ENCODE measurements at regions not wholly inside any gene's neighbourhood (a gene's known extent, or its start where the extent isn't known, plus 50 kb on each side); places are given as distances from the start of the nearest gene placed in this dataset.

DNA sequence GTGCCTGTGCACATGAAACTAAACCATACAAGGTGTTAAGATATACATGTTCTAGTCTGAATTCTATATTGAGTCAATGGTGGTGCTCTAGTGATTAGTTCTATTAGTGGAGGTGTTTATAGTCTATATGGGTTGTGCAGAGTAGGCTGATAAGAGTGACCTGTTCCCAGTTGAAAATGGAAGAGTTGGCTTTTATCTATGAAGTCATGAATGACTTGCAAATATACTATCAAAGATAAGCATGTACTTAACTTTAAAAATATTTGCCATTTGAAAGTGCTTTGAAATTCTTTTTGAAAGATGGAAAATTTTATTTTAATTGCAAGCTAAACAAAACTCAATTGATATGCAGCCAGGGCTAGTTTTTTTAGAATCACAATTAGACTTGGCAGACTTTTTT lies 150.6 kb upstream of the SGO1 start:
- no peaks in the 10 kb centered on the region for H3K4me1 ChIP-seq (ENCODE audit: control insufficient read depth, insufficient read depth, low read length)
- H4K20me1 ChIP-seq (ENCODE audit: insufficient read depth, low read length), result no peaks in the 10 kb centered on the region
- H2AFZ ChIP-seq (replicated peaks; ENCODE audit: low read length, poor library complexity), result no peak overlapping the region
- no peak overlapping the region for H3K56ac ChIP-seq (ENCODE audit: extremely low read depth, insufficient read depth, low read length)
- ATAC-seq (ENCODE audit: low read depth), result no peak
- no peak overlapping the region for H3K4me2 ChIP-seq (ENCODE audit: low read depth, low read length)
- H2BK20ac ChIP-seq (ENCODE audit: low read depth, low read length), result no peak overlapping the region
- DNase-seq, result no peak
- H2BK5ac ChIP-seq (ENCODE audit: low read depth, low read length, poor library complexity, severe bottlenecking), result no peak overlapping the region
- H3K27me3 ChIP-seq (ENCODE audit: control insufficient read depth, insufficient read depth, low read length), result no peaks in the 10 kb centered on the region
- H3K9ac ChIP-seq (ENCODE audit: low read depth, low read length), result no peak overlapping the region
- no peaks in the 10 kb centered on the region for H3K9me3 ChIP-seq (ENCODE audit: control insufficient read depth, insufficient read depth, low read length)
- no peak overlapping the region for H3K18ac ChIP-seq (ENCODE audit: low read depth, low read length)
- H3K79me1 ChIP-seq (ENCODE audit: low read depth in 1 of 2, low read length in 2 of 2), result no peaks in the 10 kb centered on the region
- TF ChIP-seq MXI1 (IDR thresholded peaks at IDR 0.05; ENCODE audit: borderline replicate concordance, low read depth, low read length) (no peak), RCOR1 (IDR thresholded peaks at IDR 0.05; ENCODE audit: insufficient replicate concordance, low read length) (no peak), POLR2A (IDR thresholded peaks at IDR 0.05; ENCODE audit: low read depth, low read length) (no peak), RAD21 (IDR thresholded peaks at IDR 0.05; ENCODE audit: low read length) (no peak), FOS (IDR thresholded peaks at IDR 0.05; ENCODE audit: low read depth, low read length) (no peak), RFX5 (IDR thresholded peaks at IDR 0.05; ENCODE audit: low read depth, low read length) (no peak), NFE2L2 (IDR thresholded peaks at IDR 0.05; ENCODE audit: low read depth, low read length) (no peak), MAFK (IDR thresholded peaks at IDR 0.05; ENCODE audit: low read depth, low read length) (no peak), SMC3 (IDR thresholded peaks at IDR 0.05; ENCODE audit: low read depth, low read length) (no peak), CHD1 (IDR thresholded peaks at IDR 0.05; ENCODE audit: low read depth, low read length) (no peak), CEBPB (IDR thresholded peaks at IDR 0.05; ENCODE audit: low read depth, low read length) (no peak), BHLHE40 (IDR thresholded peaks at IDR 0.05; ENCODE audit: low read depth, low read length) (no peak), MAZ (IDR thresholded peaks at IDR 0.05; ENCODE audit: borderline replicate concordance, low read depth, low read length) (no peak)
- TF ChIP-seq, protein P1, sequence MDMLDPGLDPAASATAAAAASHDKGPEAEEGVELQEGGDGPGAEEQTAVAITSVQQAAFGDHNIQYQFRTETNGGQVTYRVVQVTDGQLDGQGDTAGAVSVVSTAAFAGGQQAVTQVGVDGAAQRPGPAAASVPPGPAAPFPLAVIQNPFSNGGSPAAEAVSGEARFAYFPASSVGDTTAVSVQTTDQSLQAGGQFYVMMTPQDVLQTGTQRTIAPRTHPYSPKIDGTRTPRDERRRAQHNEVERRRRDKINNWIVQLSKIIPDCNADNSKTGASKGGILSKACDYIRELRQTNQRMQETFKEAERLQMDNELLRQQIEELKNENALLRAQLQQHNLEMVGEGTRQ (IDR thresholded peaks at IDR 0.05; ENCODE audit: low read depth, low read length), result no peak
- TF ChIP-seq, protein P2, sequence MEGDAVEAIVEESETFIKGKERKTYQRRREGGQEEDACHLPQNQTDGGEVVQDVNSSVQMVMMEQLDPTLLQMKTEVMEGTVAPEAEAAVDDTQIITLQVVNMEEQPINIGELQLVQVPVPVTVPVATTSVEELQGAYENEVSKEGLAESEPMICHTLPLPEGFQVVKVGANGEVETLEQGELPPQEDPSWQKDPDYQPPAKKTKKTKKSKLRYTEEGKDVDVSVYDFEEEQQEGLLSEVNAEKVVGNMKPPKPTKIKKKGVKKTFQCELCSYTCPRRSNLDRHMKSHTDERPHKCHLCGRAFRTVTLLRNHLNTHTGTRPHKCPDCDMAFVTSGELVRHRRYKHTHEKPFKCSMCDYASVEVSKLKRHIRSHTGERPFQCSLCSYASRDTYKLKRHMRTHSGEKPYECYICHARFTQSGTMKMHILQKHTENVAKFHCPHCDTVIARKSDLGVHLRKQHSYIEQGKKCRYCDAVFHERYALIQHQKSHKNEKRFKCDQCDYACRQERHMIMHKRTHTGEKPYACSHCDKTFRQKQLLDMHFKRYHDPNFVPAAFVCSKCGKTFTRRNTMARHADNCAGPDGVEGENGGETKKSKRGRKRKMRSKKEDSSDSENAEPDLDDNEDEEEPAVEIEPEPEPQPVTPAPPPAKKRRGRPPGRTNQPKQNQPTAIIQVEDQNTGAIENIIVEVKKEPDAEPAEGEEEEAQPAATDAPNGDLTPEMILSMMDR (conservative IDR thresholded peaks at IDR 0.05; ENCODE audit: low read depth, low read length), result no peak
- TF ChIP-seq, protein P3, sequence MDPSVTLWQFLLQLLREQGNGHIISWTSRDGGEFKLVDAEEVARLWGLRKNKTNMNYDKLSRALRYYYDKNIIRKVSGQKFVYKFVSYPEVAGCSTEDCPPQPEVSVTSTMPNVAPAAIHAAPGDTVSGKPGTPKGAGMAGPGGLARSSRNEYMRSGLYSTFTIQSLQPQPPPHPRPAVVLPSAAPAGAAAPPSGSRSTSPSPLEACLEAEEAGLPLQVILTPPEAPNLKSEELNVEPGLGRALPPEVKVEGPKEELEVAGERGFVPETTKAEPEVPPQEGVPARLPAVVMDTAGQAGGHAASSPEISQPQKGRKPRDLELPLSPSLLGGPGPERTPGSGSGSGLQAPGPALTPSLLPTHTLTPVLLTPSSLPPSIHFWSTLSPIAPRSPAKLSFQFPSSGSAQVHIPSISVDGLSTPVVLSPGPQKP (IDR thresholded peaks at IDR 0.05; ENCODE audit: borderline replicate concordance, low read depth, low read length), result no peak
- ChIA-PET POLR2A (ENCODE audit: unreplicated experiment) (no interaction called here), CTCF (no interaction called here)
- in situ Hi-C loops (cut with MboI; ENCODE audit: low sequenced_read_pairs), result loop anchor here (25.0 kb wide), 3 partner anchors 1151 to 1776 kb away; no protein-coding TSS in a partner anchor
- no peak overlapping the region for H4K5ac ChIP-seq (ENCODE audit: low read depth, low read length)
- H4K91ac ChIP-seq (ENCODE audit: insufficient read depth, low read depth, low read length), result no peak overlapping the region
- no peak overlapping the region for H4K8ac ChIP-seq (ENCODE audit: low read depth in 2 of 2, low read length in 2 of 2)
- H2AK5ac ChIP-seq (ENCODE audit: low read depth, low read length), result no peak overlapping the region
- no peak overlapping the region for H3K27ac ChIP-seq (ENCODE audit: insufficient read depth, low read length)
- H3K9me1 ChIP-seq (ENCODE audit: insufficient read depth, low read length), result no peaks in the 10 kb centered on the region
- no peaks in the 10 kb centered on the region for H3K36me3 ChIP-seq (ENCODE audit: control insufficient read depth, insufficient read depth, low read length)
- intact Hi-C loops (cut with micrococcal nuclease), result no loop called here
- BruUV-seq (replicated peaks), result no TSS peak
- no peak overlapping the region for H3K14ac ChIP-seq (replicated peaks; ENCODE audit: low read depth, low read length)
- H3K4ac ChIP-seq (ENCODE audit: low read depth, low read length), result no peak overlapping the region
- dilution Hi-C loops (cut with HindIII; ENCODE audit: low sequenced_read_pairs, unreplicated experiment), result no loop called here
- H3K4me3 ChIP-seq (ENCODE audit: insufficient read depth, low read depth, low read length), result no peak overlapping the region
- H2AK9ac ChIP-seq (replicated peaks; ENCODE audit: low read depth, low read length, poor library complexity), result no peak overlapping the region
- no peak overlapping the region for H3K23ac ChIP-seq (ENCODE audit: low read depth, low read length)
- H2BK15ac ChIP-seq (ENCODE audit: low read depth, low read length), result no peak overlapping the region
- no peak overlapping the region for H2BK120ac ChIP-seq (ENCODE audit: low read depth, low read length)
